ENCODE measurements at regions not wholly inside any gene's neighbourhood (a gene's known extent, or its start where the extent isn't known, plus 50 kb on each side); places are given as distances from the start of the nearest gene placed in this dataset.

DNA sequence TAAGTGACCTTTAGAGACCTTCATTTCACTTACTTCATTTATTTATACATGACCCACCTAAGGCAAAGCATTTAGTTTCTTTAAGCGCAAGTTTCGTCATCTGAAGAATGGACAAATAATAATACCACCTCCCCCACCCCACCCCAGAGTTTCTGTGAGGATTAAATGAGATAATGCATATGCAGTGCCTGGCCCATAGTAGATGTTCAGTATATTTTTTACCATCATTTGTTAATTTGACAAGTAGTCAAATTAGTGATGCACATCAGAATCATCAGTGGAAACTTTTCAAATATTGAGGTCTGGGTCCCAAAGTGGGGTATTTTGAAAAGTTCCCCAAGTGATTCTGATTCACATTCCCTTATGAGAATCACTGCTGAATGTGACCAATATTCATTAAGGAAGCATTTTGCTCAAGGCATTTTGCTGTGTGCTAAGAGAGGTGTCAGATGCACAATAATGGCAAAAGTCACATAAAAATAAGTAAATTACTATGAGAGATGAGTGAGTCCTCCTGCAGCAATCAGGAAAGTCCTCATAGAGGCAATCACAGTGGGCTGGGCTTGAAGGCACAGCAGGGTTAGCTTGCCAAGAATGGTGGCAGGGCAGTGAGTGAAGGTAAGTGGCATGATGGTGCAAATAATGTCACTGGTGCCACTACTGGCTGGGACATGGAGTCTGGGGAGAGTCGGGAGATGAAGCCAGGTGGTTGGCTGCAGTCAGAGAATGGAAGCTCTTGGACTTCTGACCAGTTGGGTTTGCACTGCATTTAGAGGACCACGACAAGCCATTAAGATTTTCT lies 244.1 kb downstream of the PTEN start:
- H2AFZ ChIP-seq (ENCODE audit: low read depth, low read length, severe bottlenecking) = no peak overlapping the region
- H3K9me3 ChIP-seq (ENCODE audit: insufficient read depth, low read length) = no peaks in the 10 kb centered on the region
- peaks cover 9% of the 10 kb centered on the region; the same call in 1 of the 2 replicates for H3K36me3 ChIP-seq (ENCODE audit: low read length)
- no peak for TF ChIP-seq EZH2phosphoT487 (conservative IDR thresholded peaks at IDR 0.05; ENCODE audit: low read length)
- TF ChIP-seq, protein P1, sequence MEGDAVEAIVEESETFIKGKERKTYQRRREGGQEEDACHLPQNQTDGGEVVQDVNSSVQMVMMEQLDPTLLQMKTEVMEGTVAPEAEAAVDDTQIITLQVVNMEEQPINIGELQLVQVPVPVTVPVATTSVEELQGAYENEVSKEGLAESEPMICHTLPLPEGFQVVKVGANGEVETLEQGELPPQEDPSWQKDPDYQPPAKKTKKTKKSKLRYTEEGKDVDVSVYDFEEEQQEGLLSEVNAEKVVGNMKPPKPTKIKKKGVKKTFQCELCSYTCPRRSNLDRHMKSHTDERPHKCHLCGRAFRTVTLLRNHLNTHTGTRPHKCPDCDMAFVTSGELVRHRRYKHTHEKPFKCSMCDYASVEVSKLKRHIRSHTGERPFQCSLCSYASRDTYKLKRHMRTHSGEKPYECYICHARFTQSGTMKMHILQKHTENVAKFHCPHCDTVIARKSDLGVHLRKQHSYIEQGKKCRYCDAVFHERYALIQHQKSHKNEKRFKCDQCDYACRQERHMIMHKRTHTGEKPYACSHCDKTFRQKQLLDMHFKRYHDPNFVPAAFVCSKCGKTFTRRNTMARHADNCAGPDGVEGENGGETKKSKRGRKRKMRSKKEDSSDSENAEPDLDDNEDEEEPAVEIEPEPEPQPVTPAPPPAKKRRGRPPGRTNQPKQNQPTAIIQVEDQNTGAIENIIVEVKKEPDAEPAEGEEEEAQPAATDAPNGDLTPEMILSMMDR (IDR thresholded peaks at IDR 0.05; ENCODE audit: insufficient read depth, low read length, poor library complexity, severe bottlenecking) = no peak
- H3F3A ChIP-seq (ENCODE audit: insufficient read depth) = peaks cover 58% of the 10 kb centered on the region
- H3K9me2 ChIP-seq (replicated peaks; ENCODE audit: insufficient read depth, low read length) = no peaks in the 10 kb centered on the region
- H3K27ac ChIP-seq (ENCODE audit: low read depth, low read length) = peak overlapping the region; percentile 99
- no peaks in the 10 kb centered on the region for H4K20me1 ChIP-seq (ENCODE audit: low read depth, low read length)
- H3K9ac ChIP-seq (ENCODE audit: low read length) = peak overlapping the region; percentile 62
- peaks cover 4% of the 10 kb centered on the region; the same call in 1 of the 2 replicates for H3K79me2 ChIP-seq (ENCODE audit: insufficient read depth, low read length)
- no peaks in the 10 kb centered on the region for H3K27me3 ChIP-seq (ENCODE audit: low read length)
- peak overlapping the region; percentile 79 for H3K4me2 ChIP-seq (ENCODE audit: low read depth, low read length, poor library complexity, severe bottlenecking)
- peak overlapping the region; percentile 16 for H3K4me3 ChIP-seq (ENCODE audit: insufficient read depth, low read length, poor library complexity, severe bottlenecking)

DNA sequence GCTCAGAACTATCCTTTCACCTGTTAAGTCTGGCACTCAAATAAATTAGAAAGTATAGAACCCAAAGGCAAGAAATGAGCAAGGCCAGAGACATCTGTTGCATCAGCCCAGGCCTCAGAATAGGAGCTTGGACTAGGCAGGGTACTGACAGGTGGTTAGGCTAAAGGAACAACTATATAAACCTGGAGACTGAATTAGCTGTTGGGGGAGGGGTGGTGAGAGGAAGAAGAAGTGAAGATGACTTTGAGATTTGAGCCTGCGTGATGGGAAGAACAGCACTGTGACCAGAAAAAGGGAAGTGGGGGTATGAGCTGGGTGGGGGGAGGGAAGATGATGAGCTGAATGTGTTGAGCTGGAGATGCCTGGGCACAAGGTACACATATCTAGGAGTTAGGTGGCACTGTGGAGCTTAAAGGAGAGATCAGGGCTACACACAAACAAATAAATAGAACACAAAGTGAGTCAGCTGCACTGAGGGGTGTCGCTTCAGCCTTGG lies 244.7 kb downstream of the PTEN start:
- Histone ChIP-seq H3K9ac (ENCODE audit: low read length) (peak overlapping the region; percentile 62), H3K4me2 (ENCODE audit: low read depth, low read length, poor library complexity, severe bottlenecking) (peak overlapping the region; percentile 79), H3F3A (ENCODE audit: insufficient read depth) (peaks cover 63% of the 10 kb centered on the region), H3K9me3 (ENCODE audit: insufficient read depth, low read length) (no peaks in the 10 kb centered on the region), H3K4me3 (ENCODE audit: insufficient read depth, low read length, poor library complexity, severe bottlenecking) (no peak overlapping the region), H2AFZ (ENCODE audit: low read depth, low read length, severe bottlenecking) (no peak overlapping the region), H3K79me2 (ENCODE audit: insufficient read depth, low read length) (peaks cover 4% of the 10 kb centered on the region; the same call in 1 of the 2 replicates), H4K20me1 (ENCODE audit: low read depth, low read length) (no peaks in the 10 kb centered on the region), H3K36me3 (ENCODE audit: low read length) (peaks cover 9% of the 10 kb centered on the region; the same call in 1 of the 2 replicates), H3K27ac (ENCODE audit: low read depth, low read length) (peak overlapping the region; percentile 99), H3K9me2 (replicated peaks; ENCODE audit: insufficient read depth, low read length) (no peaks in the 10 kb centered on the region), H3K27me3 (ENCODE audit: low read length) (no peaks in the 10 kb centered on the region)
- TF ChIP-seq EZH2phosphoT487 (conservative IDR thresholded peaks at IDR 0.05; ENCODE audit: low read length) = no peak
- TF ChIP-seq, protein P1 (IDR thresholded peaks at IDR 0.05; ENCODE audit: insufficient read depth, low read length, poor library complexity, severe bottlenecking) = peak; percentile 48

GRCh38 chr10:88110355-88110754 lies 246.9 kb downstream of the PTEN start:
- no peaks in the 10 kb centered on the region for H3K9me2 ChIP-seq (replicated peaks; ENCODE audit: insufficient read depth, low read length)
- peak overlapping the region; percentile 45 for H3K4me2 ChIP-seq (ENCODE audit: low read depth, low read length, poor library complexity, severe bottlenecking)
- H3F3A ChIP-seq (ENCODE audit: insufficient read depth) = peaks cover 75% of the 10 kb centered on the region
- H4K20me1 ChIP-seq (ENCODE audit: low read depth, low read length) = no peaks in the 10 kb centered on the region
- TF ChIP-seq, protein P1 (IDR thresholded peaks at IDR 0.05; ENCODE audit: insufficient read depth, low read length, poor library complexity, severe bottlenecking) = no peak
- TF ChIP-seq EZH2phosphoT487 (conservative IDR thresholded peaks at IDR 0.05; ENCODE audit: low read length) = no peak
- no peaks in the 10 kb centered on the region for H3K27me3 ChIP-seq (ENCODE audit: low read length)
- H3K9me3 ChIP-seq (ENCODE audit: insufficient read depth, low read length) = no peaks in the 10 kb centered on the region
- H3K9ac ChIP-seq (ENCODE audit: low read length) = peak overlapping the region; percentile 35
- peaks cover 9% of the 10 kb centered on the region; the same call in 1 of the 2 replicates for H3K36me3 ChIP-seq (ENCODE audit: low read length)
- H3K79me2 ChIP-seq (ENCODE audit: insufficient read depth, low read length) = peaks cover 4% of the 10 kb centered on the region; the same call in 1 of the 2 replicates
- H3K27ac ChIP-seq (ENCODE audit: low read depth, low read length) = peak overlapping the region; percentile 99
- H2AFZ ChIP-seq (ENCODE audit: low read depth, low read length, severe bottlenecking) = peak overlapping the region; percentile 83
- no peak overlapping the region for H3K4me3 ChIP-seq (ENCODE audit: insufficient read depth, low read length, poor library complexity, severe bottlenecking)

Measured in SU-DHL-6 (cell line).